Upper lobe of left lung (tissue), 4 donors: ENCODE measurements at regions not wholly inside any gene's neighbourhood (a gene's known extent, or its start where the extent isn't known, plus 50 kb on each side); places are given as distances from the start of the nearest gene placed in this dataset.

ENCODE experiments used
- POLR2AphosphoS5 ChIP-seq, 2 donors: sonication (generic); formaldehyde crosslinking; IDR thresholded peaks; one replicate each; pipeline ENCODE4 v1.5.1; 2017; ENCODE audit warnings: antibody characterized with exemption in 2 of 2
- TF ChIP-seq, protein P1 (sequence below), 6 experiments: fragments of 450-650 bp in 4 of 6; fragments of 200-600 bp in 2 of 6; sonication (generic) in 2 of 6; IDR thresholded peaks; one replicate each; pipeline ENCODE4 v1.5.1; 2016 to 2019; ENCODE audit warnings: antibody characterized with exemption in 6 of 6

GRCh38 chr3:56868706-56869105 is 67.0 kb upstream of the ARHGEF3 start:
- TF ChIP-seq, protein P1, sequence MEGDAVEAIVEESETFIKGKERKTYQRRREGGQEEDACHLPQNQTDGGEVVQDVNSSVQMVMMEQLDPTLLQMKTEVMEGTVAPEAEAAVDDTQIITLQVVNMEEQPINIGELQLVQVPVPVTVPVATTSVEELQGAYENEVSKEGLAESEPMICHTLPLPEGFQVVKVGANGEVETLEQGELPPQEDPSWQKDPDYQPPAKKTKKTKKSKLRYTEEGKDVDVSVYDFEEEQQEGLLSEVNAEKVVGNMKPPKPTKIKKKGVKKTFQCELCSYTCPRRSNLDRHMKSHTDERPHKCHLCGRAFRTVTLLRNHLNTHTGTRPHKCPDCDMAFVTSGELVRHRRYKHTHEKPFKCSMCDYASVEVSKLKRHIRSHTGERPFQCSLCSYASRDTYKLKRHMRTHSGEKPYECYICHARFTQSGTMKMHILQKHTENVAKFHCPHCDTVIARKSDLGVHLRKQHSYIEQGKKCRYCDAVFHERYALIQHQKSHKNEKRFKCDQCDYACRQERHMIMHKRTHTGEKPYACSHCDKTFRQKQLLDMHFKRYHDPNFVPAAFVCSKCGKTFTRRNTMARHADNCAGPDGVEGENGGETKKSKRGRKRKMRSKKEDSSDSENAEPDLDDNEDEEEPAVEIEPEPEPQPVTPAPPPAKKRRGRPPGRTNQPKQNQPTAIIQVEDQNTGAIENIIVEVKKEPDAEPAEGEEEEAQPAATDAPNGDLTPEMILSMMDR (IDR thresholded peaks at IDR 0.05), result no peak
- TF ChIP-seq POLR2AphosphoS5 (IDR thresholded peaks at IDR 0.05), result no peak
